Keratinocyte (primary cell): ENCODE measurements at regions not wholly inside any gene's neighbourhood (a gene's known extent, or its start where the extent isn't known, plus 50 kb on each side); places are given as distances from the start of the nearest gene placed in this dataset.

Experiments used
- DNase-seq: peaks from one replicate; pipeline ENCODE4 v3.0.0-alpha.2; 2011; ENCODE audit warnings: low read depth, missing footprints, low spot score
- FAIRE-seq: peaks from 2 replicates; lab custom pipeline; 2011; peaks lifted over from hg19 to GRCh38; lab: Jason Lieb, UNC
- H2AFZ ChIP-seq: 2 replicates; pipeline ENCODE4 v1.6.0; 2012; ENCODE audit warnings: low read length, control low read depth, inconsistent platforms; ENCODE audit not compliant: control insufficient read depth
- H3K27ac ChIP-seq: 2 replicates; pipeline ENCODE4 v1.5.1; 2011; ENCODE audit warnings: low read length; ENCODE audit not compliant: control insufficient read depth, insufficient read depth
- H3K27me3 ChIP-seq: 3 replicates; pipeline ENCODE4 v1.6.0; 2011; ENCODE audit warnings: low read length; ENCODE audit not compliant: control insufficient read depth, insufficient read depth; ENCODE audit errors: extremely low read depth
- H3K36me3 ChIP-seq, 2 experiments: 2 replicates in 1 of 2; 3 replicates in 1 of 2; pipeline ENCODE4 v1.5.1; 2011; ENCODE audit warnings: low read length in 2 of 2, mild to moderate bottlenecking in 1 of 2; ENCODE audit not compliant: control insufficient read depth in 2 of 2, insufficient read depth in 2 of 2; ENCODE audit errors: extremely low read depth in 1 of 2
- H3K4me1 ChIP-seq: 3 replicates; pipeline ENCODE4 v1.5.1; 2011; ENCODE audit warnings: low read length; ENCODE audit not compliant: control insufficient read depth, insufficient read depth; ENCODE audit errors: extremely low read depth
- H3K4me2 ChIP-seq: 3 replicates; pipeline ENCODE4 v1.6.0; 2011; ENCODE audit warnings: low read depth, low read length; ENCODE audit not compliant: control insufficient read depth, insufficient read depth; ENCODE audit errors: extremely low read depth
- H3K4me3 ChIP-seq, 3 experiments: fragments of 200-600 bp in 1 of 3; sonication (generic) in 1 of 3; 2 replicates in 2 of 3; 3 replicates in 1 of 3; pipeline ENCODE4 v1.5.1; 2011 to 2016; ENCODE audit warnings: low read length in 3 of 3, mild to moderate bottlenecking in 3 of 3, control low read depth in 2 of 3, inconsistent platforms in 1 of 3, low read depth in 1 of 3, mixed read lengths in 1 of 3, mixed run types in 1 of 3, moderate library complexity in 1 of 3; ENCODE audit not compliant: control insufficient read depth in 2 of 3, insufficient read depth in 2 of 3; ENCODE audit errors: extremely low read depth in 1 of 3
- H3K79me2 ChIP-seq: 2 replicates; pipeline ENCODE4 v1.6.0; 2012; ENCODE audit warnings: low read length; ENCODE audit not compliant: control insufficient read depth, insufficient read depth
- H3K9ac ChIP-seq: 3 replicates; pipeline ENCODE4 v1.6.0; 2011; ENCODE audit warnings: low read length; ENCODE audit not compliant: control insufficient read depth, insufficient read depth; ENCODE audit errors: extremely low read depth
- H3K9me1 ChIP-seq: 3 replicates; pipeline ENCODE4 v1.6.0; 2011; ENCODE audit warnings: low read length; ENCODE audit not compliant: control insufficient read depth, insufficient read depth; ENCODE audit errors: extremely low read depth
- H3K9me3 ChIP-seq: 2 replicates; pipeline ENCODE4 v1.5.1; 2012; ENCODE audit warnings: low read depth, low read length; ENCODE audit not compliant: control insufficient read depth
- H4K20me1 ChIP-seq: 3 replicates; pipeline ENCODE4 v1.6.0; 2011; ENCODE audit warnings: low read length; ENCODE audit not compliant: control insufficient read depth, insufficient read depth; ENCODE audit errors: extremely low read depth
- CTCF ChIP-seq, 3 experiments: IDR thresholded peaks in 1 of 3; conservative IDR thresholded peaks in 1 of 3; optimal IDR thresholded peaks in 1 of 3; 2 replicates in 2 of 3; 3 replicates in 1 of 3; pipeline versions ENCODE3 to v1.5.1; 2011; ENCODE audit warnings: low read length in 3 of 3, mild to moderate bottlenecking in 3 of 3, moderate library complexity in 2 of 3, control low read depth in 1 of 3, inconsistent platforms in 1 of 3; ENCODE audit not compliant: insufficient read depth in 2 of 3; ENCODE audit errors: extremely low read depth in 1 of 3
- EZH2 ChIP-seq: IDR thresholded peaks from one replicate; pipeline ENCODE4 v1.6.1; 2012; ENCODE audit warnings: inconsistent platforms, mild to moderate bottlenecking, low read length, moderate library complexity
- dilution Hi-C: fragments of 300-500 bp; cut with MboI; formaldehyde crosslinking; loops from one replicate; pipeline ENCODE4 v1.7.0; 2020; ENCODE audit warnings: low sequenced_read_pairs; ENCODE audit not compliant: extremely low pct_ligation_motif_present

DNA sequence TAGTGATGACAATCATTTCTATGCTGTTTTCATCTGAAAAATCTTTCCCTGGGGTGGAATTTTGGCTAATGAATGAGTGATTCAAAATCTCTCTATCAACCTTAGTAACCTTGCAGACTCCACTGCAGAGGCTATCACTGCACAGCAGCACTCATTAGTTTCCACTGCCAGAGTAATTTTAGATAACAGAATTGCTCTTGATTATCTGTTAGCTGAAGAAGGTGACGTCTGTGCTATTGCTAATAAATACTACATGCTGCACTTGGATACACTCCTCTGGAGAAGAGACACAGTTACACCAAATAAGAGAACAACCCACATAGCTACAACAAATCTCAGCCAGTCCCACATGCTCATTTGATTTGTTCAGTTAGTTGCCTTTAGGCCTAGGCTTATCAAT is 1348.4 kb downstream of the NCAM2 start:
- Histone ChIP-seq H3K27me3 (no peaks in the 10 kb centered on the region), H3K27ac (no peak overlapping the region), H3K9me1 (no peaks in the 10 kb centered on the region), H3K9ac (no peak overlapping the region), H3K9me3 (no peaks in the 10 kb centered on the region), H2AFZ (no peak overlapping the region), H3K4me2 (no peak overlapping the region), H3K4me3 (no peak overlapping the region), H3K36me3 (no peaks in the 10 kb centered on the region), H4K20me1 (no peaks in the 10 kb centered on the region), H3K4me1 (peaks cover 2% of the 10 kb centered on the region), H3K79me2 (no peaks in the 10 kb centered on the region)
- FAIRE-seq (no peak), DNase-seq (no peak)
- dilution Hi-C loops = no loop called here
- no peak for TF ChIP-seq EZH2
- no peak for TF ChIP-seq CTCF (optimal IDR thresholded peaks at IDR 0.05 in 1 of 3, IDR thresholded peaks at IDR 0.05 in 1 of 3, conservative IDR thresholded peaks at IDR 0.05 in 1 of 3; ENCODE audit: extremely low read depth in 1 of 3, insufficient read depth in 2 of 3, low read length in 3 of 3)

- H3K4me2 ChIP-seq = no peak overlapping the region
- H2AFZ ChIP-seq = no peak overlapping the region
- no peaks in the 10 kb centered on the region for H3K9me3 ChIP-seq
- FAIRE-seq (no peak), DNase-seq (no peak)
- H3K36me3 ChIP-seq = no peaks in the 10 kb centered on the region
- no peaks in the 10 kb centered on the region for H4K20me1 ChIP-seq
- no peaks in the 10 kb centered on the region for H3K79me2 ChIP-seq
- TF ChIP-seq EZH2 (no peak), CTCF (optimal IDR thresholded peaks at IDR 0.05 in 1 of 3, IDR thresholded peaks at IDR 0.05 in 1 of 3, conservative IDR thresholded peaks at IDR 0.05 in 1 of 3; ENCODE audit: extremely low read depth in 1 of 3, insufficient read depth in 2 of 3, low read length in 3 of 3) (no peak)
- H3K9me1 ChIP-seq = no peaks in the 10 kb centered on the region
- peaks cover 6% of the 10 kb centered on the region for H3K4me1 ChIP-seq
- H3K4me3 ChIP-seq = no peak overlapping the region
- no peaks in the 10 kb centered on the region for H3K27me3 ChIP-seq
- H3K9ac ChIP-seq = no peak overlapping the region
- dilution Hi-C loops = no loop called here
- no peak overlapping the region for H3K27ac ChIP-seq
Measured at GRCh38 chr21:22351076-22351475, 1352.9 kb downstream of the NCAM2 start.
